A549 (cell line): ENCODE measurements at regions not wholly inside any gene's neighbourhood (a gene's known extent, or its start where the extent isn't known, plus 50 kb on each side); places are given as distances from the start of the nearest gene placed in this dataset.

ENCODE experiments used
- ATAC-seq, 2 experiments: fragments of 200-7000 bp in 1 of 2; fragments of >200 bp in 1 of 2; cut with Nextera tagmentation in 1 of 2; cut with Tn5 transposase in 1 of 2; 3 replicates each; pipeline versions ENCODE4 v1.8.0 to v1.9.1; 2018 to 2020; ENCODE audit warnings: mild to moderate bottlenecking in 1 of 2, moderate library complexity in 1 of 2
- CTCF ChIA-PET: fragments of 300-600 bp; sonication (Branson Sonifier 250); formaldehyde crosslinking; extraction: SDS; loops from one replicate; lab custom pipeline; 2021; ENCODE audit warnings: antibody characterized with exemption, inconsistent platforms; lab: Yijun Ruan, JAX
- POLR2A ChIA-PET: fragments of 350-600 bp; formaldehyde crosslinking; extraction: SDS; loops from one replicate; lab custom pipeline; 2021; ENCODE audit warnings: antibody characterized with exemption, inconsistent platforms; lab: Yijun Ruan, JAX
- DNase-seq, 2 experiments: peaks; one replicate each; pipeline versions ENCODE4 v3.0.0 to v3.0.0-alpha.2; 2011 to 2016; ENCODE audit warnings: low read depth in 1 of 2, low spot score in 1 of 2
- FAIRE-seq: peaks from 2 replicates; lab custom pipeline; 2011; peaks lifted over from hg19 to GRCh38; lab: Jason Lieb, UNC
- H3K27ac ChIP-seq, 2 experiments: fragments of >200 bp; sonication (Bioruptor Twin); formaldehyde crosslinking; 3 replicates each; pipeline ENCODE4 v1.5.1; 2016 to 2017
- H3K4me1 ChIP-seq: fragments of >200 bp; sonication (Bioruptor Twin); formaldehyde crosslinking; 3 replicates; pipeline ENCODE4 v1.6.1; 2016
- H3K4me2 ChIP-seq: fragments of >200 bp; sonication (Bioruptor Twin); formaldehyde crosslinking; 3 replicates; pipeline ENCODE4 v1.6.1; 2016
- H3K4me3 ChIP-seq: fragments of >200 bp; sonication (Bioruptor Twin); formaldehyde crosslinking; 3 replicates; pipeline ENCODE4 v1.5.1; 2016
- H3K9me3 ChIP-seq: fragments of >200 bp; sonication (Bioruptor Twin); formaldehyde crosslinking; 3 replicates; pipeline ENCODE4 v1.6.1; 2016
- CBX8 ChIP-seq: fragments of 200-600 bp; sonication (generic); IDR thresholded peaks from 2 replicates; pipeline ENCODE4 v1.6.1; 2016
- FOSB ChIP-seq: fragments of 250-450 bp; sonication (Bioruptor Pico); IDR thresholded peaks from 2 replicates; pipeline ENCODE4 v1.5.0; 2020; ENCODE audit warnings: mild to moderate bottlenecking, moderate library complexity
- FOSL2 ChIP-seq, 2 experiments: fragments of 450-650 bp in 1 of 2; fragments of >200 bp in 1 of 2; sonication (Bioruptor Twin) in 1 of 2; formaldehyde crosslinking; IDR thresholded peaks; 2 replicates each; pipeline versions ENCODE4 v1.5.0 to v1.6.1; 2016 to 2020; ENCODE audit warnings: mild to moderate bottlenecking in 1 of 2, moderate library complexity in 1 of 2
- JUNB ChIP-seq: fragments of >200 bp; sonication (Bioruptor Twin); formaldehyde crosslinking; IDR thresholded peaks from 2 replicates; pipeline ENCODE4 v1.6.1; 2016
- MAZ ChIP-seq: fragments of 150-350 bp; IDR thresholded peaks from 2 replicates; pipeline ENCODE4 v1.6.1; 2014; ENCODE audit warnings: antibody characterized with exemption, low read depth, low read length, borderline replicate concordance
- RFX5 ChIP-seq: fragments of 450-650 bp; IDR thresholded peaks from 2 replicates; pipeline ENCODE4 v1.7.1; 2014; ENCODE audit warnings: antibody characterized with exemption, mild to moderate bottlenecking, moderate library complexity
- RNF2 ChIP-seq: fragments of 200-600 bp; sonication (generic); IDR thresholded peaks from 2 replicates; pipeline ENCODE4 v1.6.1; 2016; ENCODE audit warnings: low read depth, mild to moderate bottlenecking, antibody characterized with exemption, moderate library complexity, borderline replicate concordance
- SREBF2 ChIP-seq: fragments of 450-650 bp; IDR thresholded peaks from 2 replicates; pipeline ENCODE4 v1.6.1; 2014; ENCODE audit warnings: mild to moderate bottlenecking, moderate library complexity
- TFCP2L1 ChIP-seq: fragments of 250-450 bp; sonication (Bioruptor Pico); IDR thresholded peaks from 2 replicates; pipeline ENCODE4 v1.5.0; 2021; ENCODE audit warnings: mild to moderate bottlenecking
- TP53 ChIP-seq: fragments of 250-450 bp; sonication (Bioruptor Pico); IDR thresholded peaks from 2 replicates; pipeline ENCODE4 v1.5.0; 2021; ENCODE audit warnings: mild to moderate bottlenecking, moderate library complexity
- WGBS: methylation state at CpG from one replicate; pipeline ENCODE4 v1.1.6; 2017; ENCODE audit errors: missing lambda C conversion rate; 5-methylcytosine and 5-hydroxymethylcytosine counted together
- TF ChIP-seq, protein P1 (sequence below): IDR thresholded peaks from 2 replicates; pipeline ENCODE4 v1.6.1; 2012; ENCODE audit warnings: low read depth, borderline replicate concordance
- TF ChIP-seq, protein P2 (sequence below): fragments of 250-450 bp; sonication (Bioruptor Pico); IDR thresholded peaks from 2 replicates; pipeline ENCODE4 v1.5.0; 2021; ENCODE audit warnings: mild to moderate bottlenecking, moderate library complexity, borderline replicate concordance
- TF ChIP-seq, protein P3 (sequence below): fragments of 150-350 bp; IDR thresholded peaks from 2 replicates; pipeline ENCODE4 v1.6.1; 2014; ENCODE audit warnings: low read depth, mild to moderate bottlenecking, low read length
- TF ChIP-seq, protein P4 (sequence below): fragments of >200 bp; sonication (Bioruptor Twin); formaldehyde crosslinking; IDR thresholded peaks from 2 replicates; pipeline ENCODE4 v1.6.1; 2016

DNA sequence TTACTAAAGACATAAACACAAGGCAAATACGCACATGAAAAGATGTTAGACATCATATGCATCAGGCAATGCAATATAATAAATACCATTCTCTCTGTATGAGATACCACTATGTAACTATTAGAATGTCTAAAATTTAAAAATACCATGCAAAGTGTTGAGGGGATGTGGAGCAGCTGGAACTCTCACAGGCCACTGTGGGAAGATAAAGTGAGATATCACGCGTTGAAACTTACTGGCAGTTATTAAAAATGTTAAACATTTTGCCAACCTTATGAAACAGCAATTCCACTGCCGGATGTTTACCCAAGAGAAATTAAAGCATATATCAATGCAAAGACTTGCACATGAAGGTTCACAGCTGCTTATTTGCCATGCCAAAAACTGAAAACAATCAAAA is 556.7 kb downstream of the LRRC70 start (continued):
- TF ChIP-seq RNF2 (no peak), TP53 (no peak), SREBF2 (no peak), RFX5 (no peak), FOSB (CRISPR knock-in tag) (no peak), MAZ (no peak)

DNA sequence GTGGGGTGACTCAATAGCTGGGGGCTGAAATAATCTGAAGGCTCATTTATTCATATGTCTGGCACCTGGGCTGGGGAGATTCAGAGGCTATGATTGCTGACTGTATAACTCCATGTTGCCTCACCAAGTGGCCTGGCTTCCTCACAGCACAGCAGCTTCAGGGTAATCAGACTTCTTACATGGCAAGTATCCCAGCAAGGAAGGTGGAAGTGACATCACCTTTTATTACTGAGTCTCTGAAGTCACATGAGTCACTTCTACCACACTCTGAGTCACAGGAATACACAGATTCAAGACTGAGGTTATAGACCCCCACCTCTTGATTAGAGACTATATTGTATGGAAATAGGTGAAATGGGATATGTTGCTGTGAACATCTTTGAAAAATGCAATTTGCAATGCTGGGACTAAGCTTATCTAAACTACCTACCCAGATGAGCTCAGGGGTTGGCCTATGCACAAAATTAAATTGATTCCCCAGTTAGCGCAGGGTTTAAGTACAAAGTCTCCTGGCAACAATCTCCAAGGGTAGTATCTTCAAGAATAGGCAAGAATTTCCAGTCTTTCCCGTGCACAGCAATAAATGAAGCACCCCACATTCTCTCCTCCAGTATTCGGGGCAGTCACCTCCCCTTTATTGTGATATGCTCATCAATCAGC is 553.1 kb downstream of the LRRC70 start:
- peak in 1 of 2 experiments; percentile 3 for DNase-seq
- CTCF ChIA-PET, result no interaction called here
- WGBS, result 22% methylated on average over 3 of the region's 3 CpGs
- no peak overlapping the region for H3K27ac ChIP-seq
- no peaks in the 10 kb centered on the region for H3K9me3 ChIP-seq
- H3K4me3 ChIP-seq, result no peak overlapping the region
- POLR2A ChIA-PET, result no interaction called here
- no peak for ATAC-seq
- no peak for FAIRE-seq
- no peak overlapping the region for H3K4me2 ChIP-seq
- no peaks in the 10 kb centered on the region for H3K4me1 ChIP-seq
- TF ChIP-seq TFCP2L1 (no peak), FOSL2 (IDR thresholded peaks at IDR 0.05) (no peak), FOSL2 (CRISPR knock-in tag; IDR thresholded peaks at IDR 0.05) (peak; percentile 21; the same call in 1 of the 2 replicates)
- TF ChIP-seq, all 56 proteins: peak for 1

DNA sequence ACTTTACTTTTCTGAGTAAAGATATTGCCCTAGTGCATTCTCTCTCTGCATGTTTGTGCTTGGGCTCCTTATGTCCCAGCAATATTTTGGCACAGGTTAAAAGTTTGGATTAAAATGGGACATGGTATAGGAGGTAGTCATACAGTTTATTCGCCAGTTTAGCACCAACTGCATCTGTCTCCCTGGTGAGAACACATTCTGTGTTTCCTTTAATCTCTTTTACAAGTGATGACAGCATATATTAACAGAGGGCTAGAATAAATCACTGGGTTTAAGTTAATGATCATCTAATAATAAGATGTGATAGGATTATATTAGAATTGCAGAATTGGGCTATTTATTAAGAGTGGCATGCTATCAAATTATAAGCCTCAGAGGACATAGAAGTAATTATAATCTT is 550.1 kb downstream of the LRRC70 start:
- FAIRE-seq, result no peak
- no peak for ATAC-seq
- Histone ChIP-seq H3K4me2 (no peak overlapping the region), H3K9me3 (no peaks in the 10 kb centered on the region), H3K4me3 (no peak overlapping the region), H3K4me1 (no peaks in the 10 kb centered on the region), H3K27ac (no peak overlapping the region)
- ChIA-PET POLR2A (no interaction called here), CTCF (interaction anchor here (0.7 to 1.1 kb wide), 2 partner anchors 13 to 1725 kb away, joined by 3 read pairs; no protein-coding TSS in a partner anchor)
- DNase-seq, result no peak
- TF ChIP-seq, protein P1, sequence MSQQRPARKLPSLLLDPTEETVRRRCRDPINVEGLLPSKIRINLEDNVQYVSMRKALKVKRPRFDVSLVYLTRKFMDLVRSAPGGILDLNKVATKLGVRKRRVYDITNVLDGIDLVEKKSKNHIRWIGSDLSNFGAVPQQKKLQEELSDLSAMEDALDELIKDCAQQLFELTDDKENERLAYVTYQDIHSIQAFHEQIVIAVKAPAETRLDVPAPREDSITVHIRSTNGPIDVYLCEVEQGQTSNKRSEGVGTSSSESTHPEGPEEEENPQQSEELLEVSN, result no peak
- TF ChIP-seq, all 56 proteins: peak for 0
- WGBS, result 16% methylated on average over 1 of the region's 1 CpG

DNA sequence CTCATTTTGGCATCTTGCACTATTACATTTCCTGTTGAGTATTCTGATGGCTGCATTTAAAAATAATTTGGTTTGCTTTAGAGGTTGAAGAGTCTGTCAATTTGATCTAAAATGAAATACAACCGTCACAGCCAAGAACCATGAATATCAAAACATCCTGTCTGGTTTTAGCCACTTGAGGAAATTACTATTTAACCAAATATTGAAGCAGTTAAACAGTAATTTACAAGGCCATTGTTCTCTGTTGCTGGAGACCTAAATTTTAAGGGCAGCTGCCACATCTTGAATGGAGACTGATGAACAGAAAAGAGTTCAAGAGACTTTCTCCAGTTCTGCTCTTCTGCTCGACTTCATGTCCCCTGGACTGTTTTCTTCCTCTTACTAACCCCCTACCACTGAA is 549.4 kb downstream of the LRRC70 start:
- ChIA-PET POLR2A (no interaction called here), CTCF (interaction anchor here (0.7 to 1.1 kb wide), 2 partner anchors 12 to 1726 kb away, joined by 3 read pairs; no protein-coding TSS in a partner anchor)
- FAIRE-seq, result no peak
- H3K4me3 ChIP-seq, result no peak overlapping the region
- 8% methylated on average over 2 of the region's 2 CpGs for WGBS
- no peaks in the 10 kb centered on the region for H3K4me1 ChIP-seq
- no peak overlapping the region for H3K27ac ChIP-seq
- DNase-seq, result no peak
- no peak for ATAC-seq
- H3K4me2 ChIP-seq, result no peak overlapping the region
- no peaks in the 10 kb centered on the region for H3K9me3 ChIP-seq
- TF ChIP-seq, protein P2, sequence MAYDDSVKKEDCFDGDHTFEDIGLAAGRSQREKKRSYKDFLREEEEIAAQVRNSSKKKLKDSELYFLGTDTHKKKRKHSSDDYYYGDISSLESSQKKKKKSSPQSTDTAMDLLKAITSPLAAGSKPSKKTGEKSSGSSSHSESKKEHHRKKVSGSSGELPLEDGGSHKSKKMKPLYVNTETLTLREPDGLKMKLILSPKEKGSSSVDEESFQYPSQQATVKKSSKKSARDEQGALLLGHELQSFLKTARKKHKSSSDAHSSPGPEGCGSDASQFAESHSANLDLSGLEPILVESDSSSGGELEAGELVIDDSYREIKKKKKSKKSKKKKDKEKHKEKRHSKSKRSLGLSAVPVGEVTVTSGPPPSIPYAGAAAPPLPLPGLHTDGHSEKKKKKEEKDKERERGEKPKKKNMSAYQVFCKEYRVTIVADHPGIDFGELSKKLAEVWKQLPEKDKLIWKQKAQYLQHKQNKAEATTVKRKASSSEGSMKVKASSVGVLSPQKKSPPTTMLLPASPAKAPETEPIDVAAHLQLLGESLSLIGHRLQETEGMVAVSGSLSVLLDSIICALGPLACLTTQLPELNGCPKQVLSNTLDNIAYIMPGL (CRISPR knock-in tag), result no peak
- TF ChIP-seq CBX8 (no peak), JUNB (no peak)
- TF ChIP-seq, protein P3, sequence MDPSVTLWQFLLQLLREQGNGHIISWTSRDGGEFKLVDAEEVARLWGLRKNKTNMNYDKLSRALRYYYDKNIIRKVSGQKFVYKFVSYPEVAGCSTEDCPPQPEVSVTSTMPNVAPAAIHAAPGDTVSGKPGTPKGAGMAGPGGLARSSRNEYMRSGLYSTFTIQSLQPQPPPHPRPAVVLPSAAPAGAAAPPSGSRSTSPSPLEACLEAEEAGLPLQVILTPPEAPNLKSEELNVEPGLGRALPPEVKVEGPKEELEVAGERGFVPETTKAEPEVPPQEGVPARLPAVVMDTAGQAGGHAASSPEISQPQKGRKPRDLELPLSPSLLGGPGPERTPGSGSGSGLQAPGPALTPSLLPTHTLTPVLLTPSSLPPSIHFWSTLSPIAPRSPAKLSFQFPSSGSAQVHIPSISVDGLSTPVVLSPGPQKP, result no peak
- TF ChIP-seq, protein P4, sequence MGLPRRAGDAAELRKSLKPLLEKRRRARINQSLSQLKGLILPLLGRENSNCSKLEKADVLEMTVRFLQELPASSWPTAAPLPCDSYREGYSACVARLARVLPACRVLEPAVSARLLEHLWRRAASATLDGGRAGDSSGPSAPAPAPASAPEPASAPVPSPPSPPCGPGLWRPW, result no peak
